NT2/D1 (cell line): ENCODE measurements at regions not wholly inside any gene's neighbourhood (a gene's known extent, or its start where the extent isn't known, plus 50 kb on each side); places are given as distances from the start of the nearest gene placed in this dataset.

ENCODE experiments used
- DNase-seq: peaks from one replicate; pipeline ENCODE4 v3.0.0-alpha.2; 2011; ENCODE audit warnings: low read depth, low spot score
- H3K27me3 ChIP-seq: 2 replicates; pipeline ENCODE4 v1.6.0; 2011; ENCODE audit warnings: mild to moderate bottlenecking; ENCODE audit not compliant: insufficient read length, insufficient read depth
- H3K36me3 ChIP-seq: 2 replicates; pipeline ENCODE4 v1.6.1; 2011; ENCODE audit warnings: mild to moderate bottlenecking, low read length, mixed read lengths; ENCODE audit not compliant: insufficient read depth, insufficient read length
- H3K4me1 ChIP-seq: 2 replicates; pipeline ENCODE4 v1.5.1; 2011; ENCODE audit not compliant: insufficient read depth, insufficient read length
- H3K4me3 ChIP-seq: 2 replicates; pipeline ENCODE4 v1.5.1; 2011; ENCODE audit warnings: low read depth; ENCODE audit not compliant: insufficient read length
- H3K9ac ChIP-seq: 2 replicates; pipeline ENCODE4 v1.6.0; 2011; ENCODE audit warnings: low read depth; ENCODE audit not compliant: insufficient read length
- H3K9me3 ChIP-seq: 2 replicates; pipeline ENCODE4 v1.5.1; 2011; ENCODE audit warnings: mild to moderate bottlenecking, low read length; ENCODE audit not compliant: insufficient read depth
- SUZ12 ChIP-seq: IDR thresholded peaks from 2 replicates; pipeline ENCODE4 v1.6.1; 2011; ENCODE audit not compliant: insufficient read length, insufficient read depth; ENCODE audit errors: extremely low read depth
- YY1 ChIP-seq: IDR thresholded peaks from 2 replicates; pipeline ENCODE4 v1.6.1; 2011; ENCODE audit not compliant: insufficient read length, insufficient read depth
- ZNF274 ChIP-seq: IDR thresholded peaks from 2 replicates; pipeline ENCODE4 v1.6.1; 2011; ENCODE audit warnings: mild to moderate bottlenecking, low read depth, low read length

GRCh38 chr4:41487868-41488440 lies 50.0 kb upstream of the LIMCH1 start:
- Histone ChIP-seq H3K9ac (no peak overlapping the region), H3K4me3 (no peak overlapping the region), H3K27me3 (no peaks in the 10 kb centered on the region), H3K36me3 (no peaks in the 10 kb centered on the region), H3K4me1 (no peaks in the 10 kb centered on the region), H3K9me3 (peaks cover 8% of the 10 kb centered on the region; the same call in 1 of the 2 replicates)
- TF ChIP-seq ZNF274 (no peak), YY1 (no peak), SUZ12 (no peak)
- no peak for DNase-seq
